ENCODE measurements at regions not wholly inside any gene's neighbourhood (a gene's known extent, or its start where the extent isn't known, plus 50 kb on each side); places are given as distances from the start of the nearest gene placed in this dataset.
A peak's percentile ranks its signal among the peaks of the same experiment; 100 is the strongest.

DNA sequence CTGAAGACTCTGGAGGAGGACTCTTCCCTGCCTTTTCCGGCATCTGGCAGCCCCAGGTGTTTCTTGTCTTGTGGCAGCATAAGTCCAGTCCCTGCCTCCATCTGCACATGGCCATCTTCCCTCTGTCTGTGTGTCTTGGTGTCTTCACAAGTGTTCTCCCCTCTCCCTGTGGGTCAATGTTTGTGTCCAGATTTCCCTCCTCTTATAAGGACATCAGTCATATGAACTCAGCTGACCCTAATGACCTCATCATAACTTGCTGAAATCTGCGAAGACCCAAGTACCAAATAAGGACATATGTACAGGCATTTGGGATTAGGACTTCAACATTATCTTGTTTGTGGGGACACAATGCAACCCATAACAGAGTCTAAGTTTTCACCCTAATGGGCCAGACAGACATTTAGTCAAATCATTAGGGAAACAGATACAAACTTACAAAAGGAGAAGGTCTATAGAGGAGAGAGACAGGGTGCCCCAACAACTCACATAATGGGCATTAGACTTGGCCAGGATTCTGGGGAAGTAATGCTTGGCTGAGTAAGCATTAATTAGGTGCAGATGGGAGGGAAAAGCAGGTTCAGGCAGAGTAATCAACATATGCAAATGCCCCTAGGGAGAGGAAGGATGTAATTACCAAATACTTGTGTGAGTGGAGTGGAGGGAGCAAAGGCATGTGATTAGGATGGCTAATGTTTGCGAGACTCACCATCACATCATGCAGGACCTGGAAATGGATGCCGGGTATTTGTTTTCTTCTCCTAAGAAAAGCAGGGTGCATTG is 372.8 kb upstream of the TBL1XR1 start:
- TF ChIP-seq, protein P1, sequence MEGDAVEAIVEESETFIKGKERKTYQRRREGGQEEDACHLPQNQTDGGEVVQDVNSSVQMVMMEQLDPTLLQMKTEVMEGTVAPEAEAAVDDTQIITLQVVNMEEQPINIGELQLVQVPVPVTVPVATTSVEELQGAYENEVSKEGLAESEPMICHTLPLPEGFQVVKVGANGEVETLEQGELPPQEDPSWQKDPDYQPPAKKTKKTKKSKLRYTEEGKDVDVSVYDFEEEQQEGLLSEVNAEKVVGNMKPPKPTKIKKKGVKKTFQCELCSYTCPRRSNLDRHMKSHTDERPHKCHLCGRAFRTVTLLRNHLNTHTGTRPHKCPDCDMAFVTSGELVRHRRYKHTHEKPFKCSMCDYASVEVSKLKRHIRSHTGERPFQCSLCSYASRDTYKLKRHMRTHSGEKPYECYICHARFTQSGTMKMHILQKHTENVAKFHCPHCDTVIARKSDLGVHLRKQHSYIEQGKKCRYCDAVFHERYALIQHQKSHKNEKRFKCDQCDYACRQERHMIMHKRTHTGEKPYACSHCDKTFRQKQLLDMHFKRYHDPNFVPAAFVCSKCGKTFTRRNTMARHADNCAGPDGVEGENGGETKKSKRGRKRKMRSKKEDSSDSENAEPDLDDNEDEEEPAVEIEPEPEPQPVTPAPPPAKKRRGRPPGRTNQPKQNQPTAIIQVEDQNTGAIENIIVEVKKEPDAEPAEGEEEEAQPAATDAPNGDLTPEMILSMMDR (conservative IDR thresholded peaks at IDR 0.05; ENCODE audit: low read depth, low read length), result no peak
- no peak overlapping the region for H3K4me3 ChIP-seq (ENCODE audit: low read depth, low read length)
- DNase-seq (ENCODE audit: low read depth), result no peak

- TF ChIP-seq, protein P1 (conservative IDR thresholded peaks at IDR 0.05; ENCODE audit: low read depth, low read length), result no peak
- no peak overlapping the region for H3K4me3 ChIP-seq (ENCODE audit: low read depth, low read length)
- no peak for DNase-seq (ENCODE audit: low read depth)
Observed at GRCh38 chr3:177571271-177571943, 374.1 kb upstream of the TBL1XR1 start.

GRCh38 chr3:177571944-177572315 is 374.6 kb upstream of the TBL1XR1 start:
- no peak overlapping the region for H3K4me3 ChIP-seq (ENCODE audit: low read depth, low read length)
- DNase-seq (ENCODE audit: low read depth), result no peak
- TF ChIP-seq, protein P1 (conservative IDR thresholded peaks at IDR 0.05; ENCODE audit: low read depth, low read length), result no peak

DNA sequence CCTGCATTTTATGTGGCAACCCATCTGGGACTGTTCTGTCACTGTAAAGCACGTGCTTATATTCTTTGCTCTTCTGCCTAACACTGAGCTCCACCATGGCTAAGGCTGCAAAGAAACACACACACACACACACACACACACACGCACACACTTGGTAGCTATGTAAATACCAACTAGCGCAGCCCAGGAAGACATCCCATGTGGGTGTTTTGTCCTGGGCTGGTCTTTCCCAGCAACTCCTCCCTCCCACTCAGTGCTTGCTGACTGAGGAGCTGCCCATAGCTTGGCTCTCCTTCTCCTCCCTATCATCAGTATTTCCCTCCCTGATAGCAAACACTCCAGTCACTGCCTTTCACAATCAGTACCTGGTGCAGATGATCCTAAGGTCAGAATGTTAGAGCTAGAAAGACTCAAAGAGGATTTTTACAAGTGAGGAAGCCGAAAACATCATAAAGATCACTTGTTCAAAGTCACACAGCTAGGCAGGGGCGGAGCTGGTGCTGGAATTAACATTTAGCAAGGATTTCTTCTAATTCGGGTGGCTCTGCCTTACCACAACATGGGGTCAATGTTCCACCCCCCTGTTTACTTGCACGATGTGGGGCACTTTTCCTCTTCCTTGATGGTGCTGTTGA is 377.1 kb upstream of the TBL1XR1 start:
- no peak overlapping the region for H3K4me3 ChIP-seq (ENCODE audit: low read depth, low read length)
- TF ChIP-seq, protein P1 (conservative IDR thresholded peaks at IDR 0.05; ENCODE audit: low read depth, low read length), result no peak
- DNase-seq (ENCODE audit: low read depth), result peak; percentile 97

GRCh38 chr3:177576746-177577145 is 379.5 kb upstream of the TBL1XR1 start:
- no peak overlapping the region for H3K4me3 ChIP-seq (ENCODE audit: low read depth, low read length)
- TF ChIP-seq, protein P1 (conservative IDR thresholded peaks at IDR 0.05; ENCODE audit: low read depth, low read length), result no peak

DNA sequence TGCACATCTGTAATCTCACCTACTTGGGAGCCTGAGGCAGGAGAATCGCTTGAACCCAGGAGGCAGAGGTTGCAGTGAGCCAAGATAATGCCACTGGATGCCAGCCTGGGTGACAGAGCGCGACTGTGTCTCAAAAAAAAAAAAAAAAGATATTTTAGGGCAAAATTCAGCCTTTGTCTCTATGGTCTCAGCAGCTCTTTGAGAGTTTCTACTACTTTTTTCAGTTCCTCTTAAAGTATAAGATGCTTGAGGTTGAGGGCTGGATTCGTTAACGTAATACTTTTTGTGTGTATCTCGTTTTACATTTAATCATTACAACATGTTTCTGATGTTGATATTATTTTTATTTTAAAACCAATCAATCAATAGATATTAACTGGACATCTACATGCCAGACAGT is 381.2 kb upstream of the TBL1XR1 start:
- TF ChIP-seq, protein P1 (conservative IDR thresholded peaks at IDR 0.05; ENCODE audit: low read depth, low read length), result no peak
- H3K4me3 ChIP-seq (ENCODE audit: low read depth, low read length), result no peak overlapping the region
- no peak for DNase-seq (ENCODE audit: low read depth)

More at GRCh38 chr3:177576746-177577145, 379.5 kb upstream of the TBL1XR1 start:
- no peak for DNase-seq (ENCODE audit: low read depth)

Data from choroid plexus epithelial cell (primary cell).